PC-3 (cell line): ENCODE measurements at regions not wholly inside any gene's neighbourhood (a gene's known extent, or its start where the extent isn't known, plus 50 kb on each side); places are given as distances from the start of the nearest gene placed in this dataset.

ENCODE experiments used
- CTCF ChIP-seq: fragments of 300-600 bp; sonication (generic); conservative IDR thresholded peaks from 2 replicates; pipeline ENCODE4 v1.5.1; 2017; ENCODE audit warnings: antibody characterized with exemption, low read depth, mild to moderate bottlenecking, low read length
- EZH2 ChIP-seq: fragments of 300-600 bp; sonication (generic); IDR thresholded peaks from one replicate; pipeline ENCODE4 v1.6.1; 2017; ENCODE audit warnings: antibody characterized with exemption, mild to moderate bottlenecking, low read length; ENCODE audit not compliant: unreplicated experiment

GRCh38 chr4:128371876-128372275, 84.3 kb upstream of the PGRMC2 start:
- TF ChIP-seq EZH2 (no peak), CTCF (no peak)
